Gastrocnemius medialis (tissue), 4 donors: ENCODE measurements at regions not wholly inside any gene's neighbourhood (a gene's known extent, or its start where the extent isn't known, plus 50 kb on each side); places are given as distances from the start of the nearest gene placed in this dataset.

Source experiments
- POLR2A ChIP-seq, 2 donors: fragments of 450-650 bp; IDR thresholded peaks; one replicate each; pipeline ENCODE4 v1.6.1; 2017; ENCODE audit warnings: antibody characterized with exemption in 2 of 2, mild to moderate bottlenecking in 2 of 2, moderate library complexity in 2 of 2
- TF ChIP-seq, protein P1 (sequence below), 5 experiments: fragments of 450-650 bp in 3 of 5; fragments of 200-600 bp in 2 of 5; sonication (generic) in 2 of 5; IDR thresholded peaks in 4 of 5; conservative IDR thresholded peaks in 1 of 5; 1 replicate in 4 of 5; 2 replicates in 1 of 5; pipeline ENCODE4 v1.5.1; 2016 to 2019; ENCODE audit warnings: antibody characterized with exemption in 5 of 5, mild to moderate bottlenecking in 3 of 5, moderate library complexity in 3 of 5

DNA sequence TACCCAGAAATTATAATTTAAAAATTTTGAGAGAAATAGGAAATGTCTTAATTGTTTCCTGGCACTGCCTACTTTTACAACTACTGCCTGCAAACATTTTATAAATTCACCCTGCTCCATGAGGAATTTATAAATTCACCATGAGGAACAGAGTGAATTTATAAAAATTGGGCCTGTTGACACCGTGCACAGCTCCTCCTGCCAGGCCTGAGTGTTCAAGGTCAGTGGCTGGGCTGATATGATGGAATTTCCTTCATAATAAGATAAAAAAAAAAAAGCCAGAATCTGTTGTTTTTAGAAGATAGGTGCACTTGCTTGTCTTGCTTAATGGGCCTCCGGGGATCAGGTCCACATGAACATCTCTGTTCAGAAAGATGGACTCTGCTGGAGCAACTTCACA lies 151.7 kb upstream of the RASGEF1B start:
- TF ChIP-seq, protein P1, sequence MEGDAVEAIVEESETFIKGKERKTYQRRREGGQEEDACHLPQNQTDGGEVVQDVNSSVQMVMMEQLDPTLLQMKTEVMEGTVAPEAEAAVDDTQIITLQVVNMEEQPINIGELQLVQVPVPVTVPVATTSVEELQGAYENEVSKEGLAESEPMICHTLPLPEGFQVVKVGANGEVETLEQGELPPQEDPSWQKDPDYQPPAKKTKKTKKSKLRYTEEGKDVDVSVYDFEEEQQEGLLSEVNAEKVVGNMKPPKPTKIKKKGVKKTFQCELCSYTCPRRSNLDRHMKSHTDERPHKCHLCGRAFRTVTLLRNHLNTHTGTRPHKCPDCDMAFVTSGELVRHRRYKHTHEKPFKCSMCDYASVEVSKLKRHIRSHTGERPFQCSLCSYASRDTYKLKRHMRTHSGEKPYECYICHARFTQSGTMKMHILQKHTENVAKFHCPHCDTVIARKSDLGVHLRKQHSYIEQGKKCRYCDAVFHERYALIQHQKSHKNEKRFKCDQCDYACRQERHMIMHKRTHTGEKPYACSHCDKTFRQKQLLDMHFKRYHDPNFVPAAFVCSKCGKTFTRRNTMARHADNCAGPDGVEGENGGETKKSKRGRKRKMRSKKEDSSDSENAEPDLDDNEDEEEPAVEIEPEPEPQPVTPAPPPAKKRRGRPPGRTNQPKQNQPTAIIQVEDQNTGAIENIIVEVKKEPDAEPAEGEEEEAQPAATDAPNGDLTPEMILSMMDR (IDR thresholded peaks at IDR 0.05 in 4 of 5, conservative IDR thresholded peaks at IDR 0.05 in 1 of 5), result no peak
- TF ChIP-seq POLR2A (IDR thresholded peaks at IDR 0.05), result no peak
